GM12892 (cell line): ENCODE measurements at regions not wholly inside any gene's neighbourhood (a gene's known extent, or its start where the extent isn't known, plus 50 kb on each side); places are given as distances from the start of the nearest gene placed in this dataset.

Experiments
- POLR2A ChIP-seq: IDR thresholded peaks from 2 replicates; pipeline ENCODE4 v1.6.1; 2011; ENCODE audit warnings: low read depth, low read length, control low read depth
- POLR2AphosphoS5 ChIP-seq: IDR thresholded peaks from 2 replicates; pipeline ENCODE4 v1.6.1; 2011; ENCODE audit warnings: low read depth, low read length, control low read depth

GRCh38 chr2:42961385-42961811 is 169.0 kb upstream of the HAAO start:
- TF ChIP-seq POLR2AphosphoS5, result no peak
- no peak for TF ChIP-seq POLR2A
